GM12892 (cell line): ENCODE measurements at regions not wholly inside any gene's neighbourhood (a gene's known extent, or its start where the extent isn't known, plus 50 kb on each side); places are given as distances from the start of the nearest gene placed in this dataset.

Source experiments
- POLR2A ChIP-seq: IDR thresholded peaks from 2 replicates; pipeline ENCODE4 v1.6.1; 2011; ENCODE audit warnings: low read depth, low read length, control low read depth
- POLR2AphosphoS5 ChIP-seq: IDR thresholded peaks from 2 replicates; pipeline ENCODE4 v1.6.1; 2011; ENCODE audit warnings: low read depth, low read length, control low read depth
- TAF1 ChIP-seq: IDR thresholded peaks from 2 replicates; pipeline ENCODE4 v1.6.1; 2011; ENCODE audit warnings: low read depth, mild to moderate bottlenecking, control low read depth, low read length, borderline replicate concordance

DNA sequence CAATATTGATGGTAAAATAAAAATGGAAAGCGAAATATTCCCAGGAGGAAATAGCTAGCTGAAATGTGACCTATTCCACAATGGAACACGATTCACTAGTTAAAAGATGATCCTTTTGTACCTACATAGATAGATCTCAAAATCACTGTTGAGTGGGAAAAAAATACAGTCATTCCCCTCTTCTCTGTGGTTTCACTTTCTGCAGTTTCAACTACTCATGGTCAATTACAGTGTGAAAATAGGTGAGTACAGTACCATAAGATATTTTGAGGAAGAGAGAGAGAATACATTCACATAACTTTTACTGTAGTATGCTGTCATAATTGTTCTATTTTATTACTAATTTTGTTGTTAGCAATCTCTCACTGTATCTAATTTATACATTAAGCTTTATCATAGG lies 56.0 kb upstream of the COL13A1 start:
- no peak for TF ChIP-seq POLR2AphosphoS5
- TF ChIP-seq TAF1 = no peak
- no peak for TF ChIP-seq POLR2A
